H1 (cell line): ENCODE measurements at regions not wholly inside any gene's neighbourhood (a gene's known extent, or its start where the extent isn't known, plus 50 kb on each side); places are given as distances from the start of the nearest gene placed in this dataset.

Source experiments
- CHD1 ChIP-seq: IDR thresholded peaks from 2 replicates; pipeline ENCODE4 v1.6.1; 2012; ENCODE audit warnings: low read depth, low read length, improper control_type of control experiment
- TF ChIP-seq, protein P1 (sequence below): fragments of 300-600 bp; sonication (generic); IDR thresholded peaks from 2 replicates; pipeline ENCODE4 v1.7.1; 2012; ENCODE audit warnings: low read length, moderate library complexity, mild to moderate bottlenecking, inconsistent platforms; ENCODE audit not compliant: insufficient replicate concordance
- TF ChIP-seq, protein P2 (sequence below): IDR thresholded peaks from 2 replicates; pipeline ENCODE4 v1.6.1; 2011; ENCODE audit warnings: low read length, improper control_type of control experiment

DNA sequence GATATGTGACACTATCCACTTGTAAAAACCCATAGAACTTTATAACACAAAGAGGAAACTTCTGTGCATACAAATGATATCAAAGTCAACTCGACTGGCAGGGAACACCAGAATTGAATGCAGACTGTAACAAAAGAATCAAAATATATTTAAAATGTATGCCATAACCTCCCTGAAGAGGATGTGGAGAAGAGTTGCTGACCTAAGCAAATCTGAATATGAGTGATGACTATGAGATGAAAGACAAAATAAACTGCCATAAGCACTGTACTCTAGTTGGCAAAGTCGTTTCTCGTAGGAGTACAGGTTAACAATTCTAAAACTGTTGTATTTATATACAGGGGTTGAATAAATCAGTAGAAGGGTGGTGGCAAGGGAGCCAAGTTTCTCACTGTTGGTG, 482.1 kb downstream of the OCA2 start (continued):
- TF ChIP-seq, protein P1, sequence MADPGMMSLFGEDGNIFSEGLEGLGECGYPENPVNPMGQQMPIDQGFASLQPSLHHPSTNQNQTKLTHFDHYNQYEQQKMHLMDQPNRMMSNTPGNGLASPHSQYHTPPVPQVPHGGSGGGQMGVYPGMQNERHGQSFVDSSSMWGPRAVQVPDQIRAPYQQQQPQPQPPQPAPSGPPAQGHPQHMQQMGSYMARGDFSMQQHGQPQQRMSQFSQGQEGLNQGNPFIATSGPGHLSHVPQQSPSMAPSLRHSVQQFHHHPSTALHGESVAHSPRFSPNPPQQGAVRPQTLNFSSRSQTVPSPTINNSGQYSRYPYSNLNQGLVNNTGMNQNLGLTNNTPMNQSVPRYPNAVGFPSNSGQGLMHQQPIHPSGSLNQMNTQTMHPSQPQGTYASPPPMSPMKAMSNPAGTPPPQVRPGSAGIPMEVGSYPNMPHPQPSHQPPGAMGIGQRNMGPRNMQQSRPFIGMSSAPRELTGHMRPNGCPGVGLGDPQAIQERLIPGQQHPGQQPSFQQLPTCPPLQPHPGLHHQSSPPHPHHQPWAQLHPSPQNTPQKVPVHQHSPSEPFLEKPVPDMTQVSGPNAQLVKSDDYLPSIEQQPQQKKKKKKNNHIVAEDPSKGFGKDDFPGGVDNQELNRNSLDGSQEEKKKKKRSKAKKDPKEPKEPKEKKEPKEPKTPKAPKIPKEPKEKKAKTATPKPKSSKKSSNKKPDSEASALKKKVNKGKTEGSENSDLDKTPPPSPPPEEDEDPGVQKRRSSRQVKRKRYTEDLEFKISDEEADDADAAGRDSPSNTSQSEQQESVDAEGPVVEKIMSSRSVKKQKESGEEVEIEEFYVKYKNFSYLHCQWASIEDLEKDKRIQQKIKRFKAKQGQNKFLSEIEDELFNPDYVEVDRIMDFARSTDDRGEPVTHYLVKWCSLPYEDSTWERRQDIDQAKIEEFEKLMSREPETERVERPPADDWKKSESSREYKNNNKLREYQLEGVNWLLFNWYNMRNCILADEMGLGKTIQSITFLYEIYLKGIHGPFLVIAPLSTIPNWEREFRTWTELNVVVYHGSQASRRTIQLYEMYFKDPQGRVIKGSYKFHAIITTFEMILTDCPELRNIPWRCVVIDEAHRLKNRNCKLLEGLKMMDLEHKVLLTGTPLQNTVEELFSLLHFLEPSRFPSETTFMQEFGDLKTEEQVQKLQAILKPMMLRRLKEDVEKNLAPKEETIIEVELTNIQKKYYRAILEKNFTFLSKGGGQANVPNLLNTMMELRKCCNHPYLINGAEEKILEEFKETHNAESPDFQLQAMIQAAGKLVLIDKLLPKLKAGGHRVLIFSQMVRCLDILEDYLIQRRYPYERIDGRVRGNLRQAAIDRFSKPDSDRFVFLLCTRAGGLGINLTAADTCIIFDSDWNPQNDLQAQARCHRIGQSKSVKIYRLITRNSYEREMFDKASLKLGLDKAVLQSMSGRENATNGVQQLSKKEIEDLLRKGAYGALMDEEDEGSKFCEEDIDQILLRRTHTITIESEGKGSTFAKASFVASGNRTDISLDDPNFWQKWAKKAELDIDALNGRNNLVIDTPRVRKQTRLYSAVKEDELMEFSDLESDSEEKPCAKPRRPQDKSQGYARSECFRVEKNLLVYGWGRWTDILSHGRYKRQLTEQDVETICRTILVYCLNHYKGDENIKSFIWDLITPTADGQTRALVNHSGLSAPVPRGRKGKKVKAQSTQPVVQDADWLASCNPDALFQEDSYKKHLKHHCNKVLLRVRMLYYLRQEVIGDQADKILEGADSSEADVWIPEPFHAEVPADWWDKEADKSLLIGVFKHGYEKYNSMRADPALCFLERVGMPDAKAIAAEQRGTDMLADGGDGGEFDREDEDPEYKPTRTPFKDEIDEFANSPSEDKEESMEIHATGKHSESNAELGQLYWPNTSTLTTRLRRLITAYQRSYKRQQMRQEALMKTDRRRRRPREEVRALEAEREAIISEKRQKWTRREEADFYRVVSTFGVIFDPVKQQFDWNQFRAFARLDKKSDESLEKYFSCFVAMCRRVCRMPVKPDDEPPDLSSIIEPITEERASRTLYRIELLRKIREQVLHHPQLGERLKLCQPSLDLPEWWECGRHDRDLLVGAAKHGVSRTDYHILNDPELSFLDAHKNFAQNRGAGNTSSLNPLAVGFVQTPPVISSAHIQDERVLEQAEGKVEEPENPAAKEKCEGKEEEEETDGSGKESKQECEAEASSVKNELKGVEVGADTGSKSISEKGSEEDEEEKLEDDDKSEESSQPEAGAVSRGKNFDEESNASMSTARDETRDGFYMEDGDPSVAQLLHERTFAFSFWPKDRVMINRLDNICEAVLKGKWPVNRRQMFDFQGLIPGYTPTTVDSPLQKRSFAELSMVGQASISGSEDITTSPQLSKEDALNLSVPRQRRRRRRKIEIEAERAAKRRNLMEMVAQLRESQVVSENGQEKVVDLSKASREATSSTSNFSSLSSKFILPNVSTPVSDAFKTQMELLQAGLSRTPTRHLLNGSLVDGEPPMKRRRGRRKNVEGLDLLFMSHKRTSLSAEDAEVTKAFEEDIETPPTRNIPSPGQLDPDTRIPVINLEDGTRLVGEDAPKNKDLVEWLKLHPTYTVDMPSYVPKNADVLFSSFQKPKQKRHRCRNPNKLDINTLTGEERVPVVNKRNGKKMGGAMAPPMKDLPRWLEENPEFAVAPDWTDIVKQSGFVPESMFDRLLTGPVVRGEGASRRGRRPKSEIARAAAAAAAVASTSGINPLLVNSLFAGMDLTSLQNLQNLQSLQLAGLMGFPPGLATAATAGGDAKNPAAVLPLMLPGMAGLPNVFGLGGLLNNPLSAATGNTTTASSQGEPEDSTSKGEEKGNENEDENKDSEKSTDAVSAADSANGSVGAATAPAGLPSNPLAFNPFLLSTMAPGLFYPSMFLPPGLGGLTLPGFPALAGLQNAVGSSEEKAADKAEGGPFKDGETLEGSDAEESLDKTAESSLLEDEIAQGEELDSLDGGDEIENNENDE = no peak
- TF ChIP-seq, protein P2, sequence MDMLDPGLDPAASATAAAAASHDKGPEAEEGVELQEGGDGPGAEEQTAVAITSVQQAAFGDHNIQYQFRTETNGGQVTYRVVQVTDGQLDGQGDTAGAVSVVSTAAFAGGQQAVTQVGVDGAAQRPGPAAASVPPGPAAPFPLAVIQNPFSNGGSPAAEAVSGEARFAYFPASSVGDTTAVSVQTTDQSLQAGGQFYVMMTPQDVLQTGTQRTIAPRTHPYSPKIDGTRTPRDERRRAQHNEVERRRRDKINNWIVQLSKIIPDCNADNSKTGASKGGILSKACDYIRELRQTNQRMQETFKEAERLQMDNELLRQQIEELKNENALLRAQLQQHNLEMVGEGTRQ = no peak
- no peak for TF ChIP-seq CHD1
